K562 (cell line): ENCODE measurements at regions not wholly inside any gene's neighbourhood (a gene's known extent, or its start where the extent isn't known, plus 50 kb on each side); places are given as distances from the start of the nearest gene placed in this dataset.
A peak's percentile ranks its signal among the peaks of the same experiment; 100 is the strongest.

ENCODE experiments used
- ASH1L ChIP-seq: fragments of 450-650 bp; IDR thresholded peaks from 2 replicates; pipeline ENCODE4 v1.6.1; 2018; ENCODE audit warnings: borderline replicate concordance, mild to moderate bottlenecking, low read depth; ENCODE audit not compliant: partially characterized antibody
- BCLAF1 ChIP-seq, 2 experiments: fragments of 450-650 bp in 1 of 2; IDR thresholded peaks; 2 replicates each; pipeline ENCODE4 v1.6.1; 2011 to 2017; ENCODE audit warnings: low read depth in 2 of 2, antibody characterized with exemption in 1 of 2, borderline replicate concordance in 1 of 2, low read length in 1 of 2, mild to moderate bottlenecking in 1 of 2, mixed read lengths in 1 of 2; ENCODE audit not compliant: control insufficient read depth in 1 of 2
- BRCA1 ChIP-seq, 2 experiments: fragments of 450-650 bp in 1 of 2; sonication (generic) in 1 of 2; formaldehyde crosslinking in 1 of 2; IDR thresholded peaks; 2 replicates each; pipeline versions ENCODE4 v1.5.0 to v1.6.1; 2017 to 2020; ENCODE audit warnings: mild to moderate bottlenecking in 1 of 2, missing genetic modification reagents in 1 of 2
- CBFB ChIP-seq: sonication (generic); formaldehyde crosslinking; IDR thresholded peaks from 2 replicates; pipeline ENCODE4 v1.4.0; 2020; ENCODE audit warnings: mild to moderate bottlenecking, missing genetic modification reagents
- CCAR2 ChIP-seq: fragments of 200-400 bp; formaldehyde crosslinking; IDR thresholded peaks from 2 replicates; pipeline ENCODE4 v1.6.1; 2017; ENCODE audit warnings: mild to moderate bottlenecking, low read depth, low read length
- ETV5 ChIP-seq: sonication (generic); formaldehyde crosslinking; IDR thresholded peaks from 2 replicates; pipeline ENCODE4 v1.4.0; 2020; ENCODE audit warnings: low read depth, mild to moderate bottlenecking, missing genetic modification reagents
- FIP1L1 ChIP-seq: fragments of 200-400 bp; formaldehyde crosslinking; IDR thresholded peaks from 2 replicates; pipeline ENCODE4 v1.6.1; 2018; ENCODE audit warnings: mild to moderate bottlenecking, low read depth, low read length; ENCODE audit not compliant: poor library complexity, severe bottlenecking
- HDGF ChIP-seq: fragments of 450-650 bp; IDR thresholded peaks from 2 replicates; pipeline ENCODE4 v1.6.1; 2016
- KDM4B ChIP-seq, 2 experiments: fragments of 450-650 bp in 1 of 2; sonication (generic) in 1 of 2; IDR thresholded peaks; 2 replicates each; pipeline ENCODE4 v1.6.1; 2016 to 2017; ENCODE audit warnings: borderline replicate concordance in 2 of 2, antibody characterized with exemption in 1 of 2, low read depth in 1 of 2, mild to moderate bottlenecking in 1 of 2
- KHSRP ChIP-seq: fragments of 450-650 bp; IDR thresholded peaks from 2 replicates; pipeline ENCODE4 v1.6.1; 2017
- MAFG ChIP-seq: fragments of 450-650 bp; conservative IDR thresholded peaks from 2 replicates; pipeline ENCODE4 v1.6.1; 2016; ENCODE audit warnings: missing genetic modification characterization, missing compliant biosample characterization
- NONO ChIP-seq, 2 experiments: fragments of 200-400 bp in 1 of 2; fragments of 450-650 bp in 1 of 2; formaldehyde crosslinking in 1 of 2; IDR thresholded peaks; 2 replicates each; pipeline ENCODE4 v1.6.1; 2017; ENCODE audit warnings: low read depth in 2 of 2, mild to moderate bottlenecking in 2 of 2, moderate library complexity in 2 of 2, low read length in 1 of 2
- RNF2 ChIP-seq: sonication (generic); IDR thresholded peaks from 2 replicates; pipeline ENCODE4 v1.6.1; 2016
- SFPQ ChIP-seq: fragments of 200-400 bp; formaldehyde crosslinking; IDR thresholded peaks from 2 replicates; pipeline ENCODE4 v1.6.1; 2017; ENCODE audit warnings: mild to moderate bottlenecking, low read depth, low read length, moderate library complexity
- SMC3 ChIP-seq: conservative IDR thresholded peaks from 2 replicates; pipeline ENCODE4 v1.6.1; 2011; ENCODE audit warnings: low read depth, low read length, improper control_type of control experiment; ENCODE audit not compliant: insufficient read depth
- THAP7 ChIP-seq: fragments of 250-450 bp; sonication (Bioruptor Pico); IDR thresholded peaks from 2 replicates; pipeline ENCODE4 v1.5.0; 2021
- ZBTB12 ChIP-seq: fragments of 250-450 bp; sonication (Bioruptor Pico); IDR thresholded peaks from 2 replicates; pipeline ENCODE4 v1.4.0; 2020
- ZBTB7A ChIP-seq: IDR thresholded peaks from 2 replicates; pipeline ENCODE4 v1.6.1; 2011; ENCODE audit warnings: low read depth, mild to moderate bottlenecking, low read length, moderate library complexity, borderline replicate concordance; ENCODE audit not compliant: control insufficient read depth
- ZFX ChIP-seq: sonication (generic); formaldehyde crosslinking; IDR thresholded peaks from 2 replicates; pipeline ENCODE4 v1.8.0; 2022; ENCODE audit warnings: mild to moderate bottlenecking, missing genetic modification reagents, moderate library complexity
- ZNF239 ChIP-seq: fragments of 250-450 bp; sonication (Bioruptor Pico); IDR thresholded peaks from 2 replicates; pipeline ENCODE4 v1.4.0; 2020; ENCODE audit warnings: mild to moderate bottlenecking
- ZNF324 ChIP-seq: fragments of 250-450 bp; sonication (Bioruptor Pico); IDR thresholded peaks from 2 replicates; pipeline ENCODE4 v1.4.0; 2020; ENCODE audit warnings: mild to moderate bottlenecking
- ZNF589 ChIP-seq: fragments of 200-800 bp; sonication (Bioruptor generic); IDR thresholded peaks from 2 replicates; pipeline ENCODE4 v1.6.1; 2016; ENCODE audit warnings: low read depth, missing genetic modification characterization, missing compliant biosample characterization

GRCh38 chr2:64820901-64821300 is 167.2 kb upstream of the SERTAD2 start (continued):
- TF ChIP-seq ZBTB7A (no peak), SMC3 (no peak), ZNF324 (CRISPR knock-in tag) (no peak), BRCA1 (IDR thresholded peaks at IDR 0.05) (no peak), BRCA1 (CRISPR knock-in tag; IDR thresholded peaks at IDR 0.05) (no peak), KHSRP (no peak), ETV5 (0 out of 2 replicates have a peak, but pooled peaks have one; percentile 17), ZFX (CRISPR knock-in tag) (0 out of 2 replicates have a peak, but pooled peaks have one; percentile 17), NONO (IDR thresholded peaks at IDR 0.05; ENCODE audit: low read depth in 2 of 2, low read length in 1 of 2) (no peak), ZNF589 (CRISPR knock-in tag) (no peak), ZBTB12 (CRISPR knock-in tag) (no peak), CBFB (CRISPR knock-in tag) (no peak), ASH1L (no peak), FIP1L1 (no peak), HDGF (no peak), THAP7 (CRISPR knock-in tag) (no peak), CCAR2 (no peak), ZNF239 (peak; percentile 56; the same call in 1 of the 2 replicates), MAFG (tag) (no peak; the same call in 1 of the 2 replicates), SFPQ (no peak), BCLAF1 (IDR thresholded peaks at IDR 0.05; ENCODE audit: borderline replicate concordance in 1 of 2, control insufficient read depth in 1 of 2, low read depth in 2 of 2, low read length in 1 of 2) (no peak), RNF2 (peak; percentile 50; the same call in 1 of the 2 replicates), KDM4B (IDR thresholded peaks at IDR 0.05; ENCODE audit: borderline replicate concordance in 2 of 2, low read depth in 1 of 2) (no peak)
